ENCODE measurements at regions not wholly inside any gene's neighbourhood (a gene's known extent, or its start where the extent isn't known, plus 50 kb on each side); places are given as distances from the start of the nearest gene placed in this dataset.

GRCh38 chr4:75172551-75172950 lies 239.6 kb downstream of the PARM1 start:
- TF ChIP-seq CTCF (IDR thresholded peaks at IDR 0.05) (no peak), POLR2A (IDR thresholded peaks at IDR 0.05) (no peak)
